ENCODE measurements at regions not wholly inside any gene's neighbourhood (a gene's known extent, or its start where the extent isn't known, plus 50 kb on each side); places are given as distances from the start of the nearest gene placed in this dataset.

DNA sequence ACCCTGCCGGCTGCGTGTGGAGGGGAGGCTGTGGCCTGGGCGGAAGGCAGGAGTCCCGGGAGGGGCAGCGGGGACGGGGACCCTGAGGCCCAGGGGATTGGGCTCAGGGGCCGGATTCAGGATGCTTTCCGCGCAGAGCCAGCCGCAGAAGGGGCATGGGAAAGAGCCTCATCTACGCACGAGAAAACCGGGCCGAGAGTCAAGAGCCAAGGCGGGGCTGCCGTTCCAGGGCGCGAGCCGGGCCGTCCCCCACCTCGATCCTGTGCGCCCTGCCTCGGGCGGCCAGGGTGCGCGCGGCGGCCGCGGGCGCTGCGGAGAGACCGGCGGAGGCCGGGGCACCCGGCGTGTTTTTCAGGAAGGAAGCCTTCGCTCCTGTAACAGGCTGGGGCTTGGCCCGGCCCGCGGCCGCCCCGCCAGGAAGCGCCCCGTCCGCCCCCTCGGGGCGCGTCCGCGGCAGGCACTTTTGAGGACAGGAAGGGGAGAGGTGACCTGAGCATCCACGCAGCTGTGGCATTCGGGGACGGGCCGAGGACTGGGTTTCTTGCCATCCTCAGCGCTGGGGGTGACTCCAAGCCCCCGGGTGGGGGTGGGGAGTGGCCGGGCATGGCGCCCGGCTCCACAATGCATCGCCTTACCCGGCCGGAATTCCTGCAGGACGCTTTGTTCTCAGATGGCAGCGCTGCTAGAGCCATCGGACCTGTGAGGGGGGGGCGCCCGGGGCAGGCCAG lies 62.3 kb upstream of the GATA2 start:
- H3K4me1 Mint-ChIP-seq, result peaks cover 12% of the 10 kb centered on the region
- H3K36me3 Mint-ChIP-seq (ENCODE audit: low read depth), result no peaks in the 10 kb centered on the region
- H3K27me3 Mint-ChIP-seq, result peaks cover 49% of the 10 kb centered on the region
- no peak overlapping the region for H3K27ac Mint-ChIP-seq
- no peaks in the 10 kb centered on the region for H3K9me3 Mint-ChIP-seq
- POLR2A ChIA-PET, result no interaction called here
- DNase-seq, result no peak
- no peak overlapping the region for H3K4me3 Mint-ChIP-seq
- CTCF ChIA-PET, result no interaction called here

DNA sequence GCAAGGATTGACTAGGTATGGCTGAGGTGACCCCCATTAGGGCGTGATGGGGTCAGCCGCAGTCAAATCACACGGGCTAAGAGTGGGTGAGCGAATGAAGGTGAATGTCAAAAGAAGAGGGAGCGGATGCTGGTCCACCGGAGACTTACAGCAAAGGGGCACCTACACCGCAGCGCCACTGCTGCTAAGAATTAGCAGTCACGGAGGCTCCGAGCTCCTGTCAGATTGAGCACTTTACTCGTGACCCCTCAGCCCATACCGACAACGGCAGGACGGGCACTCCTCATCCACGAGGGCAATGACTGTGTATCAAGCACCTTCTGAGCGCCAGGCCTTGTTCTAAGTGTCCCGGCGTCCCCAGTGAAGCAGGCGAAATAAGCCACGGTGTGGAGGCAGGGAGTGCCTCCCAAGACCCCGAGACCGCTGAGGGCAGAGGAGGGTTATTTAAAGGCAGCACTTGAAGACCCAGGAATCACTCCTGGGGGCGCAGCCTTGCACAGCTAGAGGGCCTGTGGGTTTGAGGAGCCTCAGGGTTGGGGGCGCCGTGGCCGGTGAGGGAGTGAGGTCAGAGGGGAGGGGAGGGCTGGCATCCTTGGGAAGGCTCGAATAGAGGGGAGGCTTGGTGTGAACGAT lies 61.6 kb upstream of the GATA2 start:
- Mint-ChIP-seq H3K27me3 (peaks cover 46% of the 10 kb centered on the region), H3K36me3 (ENCODE audit: low read depth) (no peaks in the 10 kb centered on the region), H3K4me3 (no peak overlapping the region), H3K9me3 (no peaks in the 10 kb centered on the region), H3K4me1 (peaks cover 7% of the 10 kb centered on the region), H3K27ac (no peak overlapping the region)
- ChIA-PET CTCF (no interaction called here), POLR2A (no interaction called here)
- DNase-seq, result no peak

DNA sequence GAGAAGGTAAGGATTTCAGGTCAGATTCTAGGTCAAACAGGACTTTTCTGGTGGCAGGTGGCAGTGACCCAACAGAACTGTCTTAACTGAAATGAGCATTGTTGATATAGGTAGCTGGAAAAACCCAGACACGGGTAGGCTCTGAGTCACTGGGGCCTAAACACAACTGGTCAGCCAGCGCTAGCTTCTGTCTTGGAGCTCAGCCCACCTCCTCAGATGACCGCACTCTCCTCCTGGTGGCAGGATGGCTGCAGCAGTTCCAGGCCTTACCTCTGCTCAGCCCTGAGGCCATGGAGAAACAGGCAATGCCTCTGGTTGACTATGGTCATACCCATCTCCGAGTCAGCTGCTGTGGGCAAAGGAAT lies 61.1 kb upstream of the GATA2 start:
- CTCF ChIA-PET, result no interaction called here
- DNase-seq, result no peak
- Mint-ChIP-seq H3K4me3 (no peak overlapping the region), H3K4me1 (peaks cover 4% of the 10 kb centered on the region), H3K9me3 (no peaks in the 10 kb centered on the region), H3K27ac (no peak overlapping the region), H3K27me3 (peaks cover 46% of the 10 kb centered on the region), H3K36me3 (ENCODE audit: low read depth) (no peaks in the 10 kb centered on the region)
- POLR2A ChIA-PET, result no interaction called here

DNA sequence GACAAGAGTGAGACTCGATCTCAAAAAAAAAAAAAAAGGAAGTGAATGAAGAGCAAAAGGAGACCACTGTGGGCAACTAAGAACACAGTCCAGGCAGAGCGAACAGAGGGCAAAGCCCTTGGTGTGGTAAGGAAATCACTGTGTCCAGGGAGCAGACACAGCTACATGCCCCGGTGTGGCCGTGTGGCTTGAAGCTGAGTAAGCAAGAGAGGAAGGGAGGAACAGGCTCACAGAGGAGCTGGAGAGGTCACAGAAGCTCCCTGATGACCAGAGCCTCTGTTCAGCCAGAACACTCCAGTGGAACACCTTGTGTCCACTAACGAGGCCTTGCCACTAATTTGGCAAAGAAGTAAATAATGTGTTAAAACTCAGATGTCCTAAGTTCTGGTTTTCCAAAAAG lies 60.6 kb upstream of the GATA2 start:
- Mint-ChIP-seq H3K4me3 (no peak overlapping the region), H3K4me1 (peaks cover 4% of the 10 kb centered on the region), H3K9me3 (no peaks in the 10 kb centered on the region), H3K27me3 (peaks cover 46% of the 10 kb centered on the region), H3K36me3 (ENCODE audit: low read depth) (no peaks in the 10 kb centered on the region), H3K27ac (no peak overlapping the region)
- ChIA-PET POLR2A (no interaction called here), CTCF (no interaction called here)
- no peak for DNase-seq

DNA sequence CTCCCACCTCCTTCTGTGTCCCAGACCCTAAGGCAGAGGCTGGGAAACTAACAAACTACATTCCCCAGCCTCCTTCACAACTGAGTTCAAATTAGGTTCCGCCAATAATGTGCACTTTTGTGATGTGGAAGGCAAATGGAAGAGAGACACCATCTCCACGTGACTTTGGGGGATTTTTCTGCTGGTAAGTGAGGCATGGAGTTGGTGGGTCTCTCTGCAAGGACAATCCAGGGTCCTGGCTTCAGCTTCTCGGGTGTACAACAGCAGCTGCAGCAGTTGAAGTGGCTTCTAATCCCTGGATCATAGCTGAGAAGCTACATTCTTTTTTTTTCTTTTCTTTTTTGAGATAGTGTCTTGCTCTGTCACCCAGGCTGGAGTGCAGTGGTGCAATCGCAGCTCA lies 58.9 kb upstream of the GATA2 start:
- Mint-ChIP-seq H3K4me1 (peaks cover 4% of the 10 kb centered on the region), H3K27me3 (peaks cover 41% of the 10 kb centered on the region), H3K36me3 (ENCODE audit: low read depth) (no peaks in the 10 kb centered on the region), H3K9me3 (no peaks in the 10 kb centered on the region), H3K27ac (no peak overlapping the region), H3K4me3 (no peak overlapping the region)
- no peak for DNase-seq
- ChIA-PET POLR2A (no interaction called here), CTCF (no interaction called here)

DNA sequence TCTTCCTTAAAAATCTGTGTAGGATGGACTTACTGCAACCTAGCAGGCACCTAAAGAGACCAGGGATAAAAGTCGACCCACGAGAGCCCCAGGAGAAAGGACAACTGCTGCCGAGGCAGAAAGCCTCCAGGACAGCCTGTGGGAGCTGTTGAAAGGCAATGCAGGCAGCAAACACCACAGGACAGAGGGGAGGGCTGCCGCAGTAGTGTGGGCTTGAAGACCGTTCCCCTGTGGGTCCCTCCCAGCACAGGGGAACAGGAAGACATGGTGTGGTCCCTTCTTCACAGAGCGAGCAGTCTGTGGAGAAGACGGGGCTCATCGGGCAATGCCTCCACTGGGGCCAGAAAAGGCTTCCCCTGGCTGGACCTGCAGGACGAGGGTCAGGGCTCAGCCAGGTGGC lies 58.5 kb upstream of the GATA2 start:
- Mint-ChIP-seq H3K4me1 (peaks cover 2% of the 10 kb centered on the region), H3K36me3 (ENCODE audit: low read depth) (no peaks in the 10 kb centered on the region), H3K27ac (no peak overlapping the region), H3K4me3 (no peak overlapping the region), H3K27me3 (peaks cover 38% of the 10 kb centered on the region), H3K9me3 (no peaks in the 10 kb centered on the region)
- CTCF ChIA-PET, result interaction anchor here (0.6 kb wide), 1 partner anchor 31 kb away, joined by 3 read pairs; no protein-coding TSS in a partner anchor
- POLR2A ChIA-PET, result no interaction called here
- no peak for DNase-seq

DNA sequence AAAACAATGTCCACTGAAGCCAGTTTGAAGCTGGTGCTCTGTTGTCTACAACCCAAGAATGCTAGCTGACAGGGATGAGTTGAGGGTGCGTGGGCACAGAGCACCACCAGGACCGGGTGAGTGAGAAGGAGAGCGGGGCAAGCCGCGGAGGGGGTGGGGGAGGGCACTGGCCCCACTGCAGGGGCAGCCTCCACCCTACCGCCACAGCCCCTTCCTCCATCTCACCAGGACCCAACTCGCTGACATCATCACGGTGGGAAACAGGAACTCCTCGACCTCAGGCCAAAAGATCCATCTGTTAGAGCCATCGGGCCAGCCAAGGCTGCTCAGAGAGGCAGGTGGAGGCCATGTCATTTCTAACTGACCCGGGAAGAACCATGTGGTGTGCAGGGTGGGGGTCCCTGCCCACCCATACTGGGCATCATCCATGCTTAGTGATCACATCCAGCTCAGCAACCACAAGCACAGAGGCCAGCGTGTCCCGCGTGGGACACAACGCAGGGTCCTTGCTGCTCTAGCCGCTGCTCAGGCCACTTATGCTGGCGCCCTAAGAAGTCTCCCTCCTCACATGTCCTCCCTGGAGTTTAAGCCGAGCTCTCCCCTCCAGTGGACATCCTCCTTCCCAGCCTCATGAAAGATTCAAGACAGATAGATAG lies 57.6 kb upstream of the GATA2 start:
- no peak for DNase-seq
- Mint-ChIP-seq H3K27me3 (peaks cover 34% of the 10 kb centered on the region), H3K4me1 (peaks cover 2% of the 10 kb centered on the region), H3K4me3 (no peak overlapping the region), H3K9me3 (no peaks in the 10 kb centered on the region), H3K36me3 (ENCODE audit: low read depth) (no peaks in the 10 kb centered on the region), H3K27ac (no peak overlapping the region)
- ChIA-PET POLR2A (no interaction called here), CTCF (interaction anchor here (0.6 kb wide), 1 partner anchor 31 kb away, joined by 3 read pairs; no protein-coding TSS in a partner anchor)

DNA sequence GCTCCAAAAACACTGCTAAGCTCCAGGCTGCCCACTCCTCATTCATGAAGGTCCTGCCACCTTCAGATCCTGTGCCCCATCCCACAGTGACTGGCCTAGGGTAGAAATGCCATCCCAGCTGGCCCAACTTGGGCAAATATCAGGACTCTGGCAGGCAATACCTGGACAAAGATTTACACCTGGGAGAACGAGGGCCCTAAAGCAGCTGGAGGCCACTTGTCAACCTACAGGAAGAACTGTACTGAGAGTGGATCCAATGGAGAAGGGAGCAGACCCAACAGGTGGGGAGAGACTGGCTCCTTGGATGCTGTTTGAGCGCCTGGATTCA lies 57.1 kb upstream of the GATA2 start:
- H3K36me3 Mint-ChIP-seq (ENCODE audit: low read depth), result no peaks in the 10 kb centered on the region
- peaks cover 34% of the 10 kb centered on the region for H3K27me3 Mint-ChIP-seq
- DNase-seq, result no peak
- POLR2A ChIA-PET, result no interaction called here
- peaks cover 2% of the 10 kb centered on the region for H3K4me1 Mint-ChIP-seq
- H3K4me3 Mint-ChIP-seq, result no peak overlapping the region
- CTCF ChIA-PET, result no interaction called here
- H3K27ac Mint-ChIP-seq, result no peak overlapping the region
- H3K9me3 Mint-ChIP-seq, result no peaks in the 10 kb centered on the region

DNA sequence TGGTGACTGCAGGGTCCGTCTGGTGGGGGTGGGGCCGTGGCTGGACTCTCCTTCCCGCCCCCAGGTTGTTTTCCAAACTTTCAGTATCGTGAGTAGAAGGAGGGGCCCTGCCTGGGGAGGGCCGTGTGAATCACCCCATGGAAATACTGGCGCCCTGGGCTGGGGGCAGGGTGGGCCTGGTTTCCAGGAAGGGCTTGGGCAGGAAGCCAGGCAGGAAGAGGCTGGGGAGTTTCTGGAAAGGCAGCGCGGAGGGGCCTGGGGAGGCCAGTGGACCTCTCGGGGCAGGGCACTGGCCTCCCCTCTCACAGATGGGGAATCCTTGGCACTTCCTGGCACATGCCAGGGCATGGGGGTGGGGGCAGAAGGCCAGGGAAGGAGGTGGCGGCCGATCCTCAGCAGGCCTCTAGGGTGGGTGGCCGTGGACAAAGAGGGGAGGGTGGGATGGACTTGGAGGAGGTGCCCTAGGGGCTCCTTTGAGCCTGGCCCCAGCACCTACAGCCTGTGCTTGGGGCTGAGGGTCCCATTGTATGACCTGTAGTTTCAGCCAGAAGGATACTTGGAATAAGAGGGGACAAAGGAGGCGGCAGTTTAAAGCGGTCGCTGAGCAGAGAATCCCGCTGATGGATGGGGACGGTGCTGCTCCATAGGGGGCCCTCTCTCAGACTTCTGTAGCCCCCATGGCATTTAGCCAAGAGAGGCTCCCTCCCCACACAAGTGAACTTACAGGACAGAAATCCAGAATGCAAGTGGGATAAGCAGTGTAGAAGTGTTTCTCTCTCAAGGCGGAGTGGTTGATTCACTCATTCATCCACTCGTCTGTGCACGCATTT lies 56.5 kb upstream of the GATA2 start:
- Mint-ChIP-seq H3K36me3 (ENCODE audit: low read depth) (no peaks in the 10 kb centered on the region), H3K27me3 (peaks cover 28% of the 10 kb centered on the region), H3K9me3 (no peaks in the 10 kb centered on the region), H3K4me1 (peaks cover under 1% of the 10 kb centered on the region), H3K4me3 (no peak overlapping the region), H3K27ac (no peak overlapping the region)
- DNase-seq, result no peak
- CTCF ChIA-PET, result no interaction called here
- POLR2A ChIA-PET, result no interaction called here

DNA sequence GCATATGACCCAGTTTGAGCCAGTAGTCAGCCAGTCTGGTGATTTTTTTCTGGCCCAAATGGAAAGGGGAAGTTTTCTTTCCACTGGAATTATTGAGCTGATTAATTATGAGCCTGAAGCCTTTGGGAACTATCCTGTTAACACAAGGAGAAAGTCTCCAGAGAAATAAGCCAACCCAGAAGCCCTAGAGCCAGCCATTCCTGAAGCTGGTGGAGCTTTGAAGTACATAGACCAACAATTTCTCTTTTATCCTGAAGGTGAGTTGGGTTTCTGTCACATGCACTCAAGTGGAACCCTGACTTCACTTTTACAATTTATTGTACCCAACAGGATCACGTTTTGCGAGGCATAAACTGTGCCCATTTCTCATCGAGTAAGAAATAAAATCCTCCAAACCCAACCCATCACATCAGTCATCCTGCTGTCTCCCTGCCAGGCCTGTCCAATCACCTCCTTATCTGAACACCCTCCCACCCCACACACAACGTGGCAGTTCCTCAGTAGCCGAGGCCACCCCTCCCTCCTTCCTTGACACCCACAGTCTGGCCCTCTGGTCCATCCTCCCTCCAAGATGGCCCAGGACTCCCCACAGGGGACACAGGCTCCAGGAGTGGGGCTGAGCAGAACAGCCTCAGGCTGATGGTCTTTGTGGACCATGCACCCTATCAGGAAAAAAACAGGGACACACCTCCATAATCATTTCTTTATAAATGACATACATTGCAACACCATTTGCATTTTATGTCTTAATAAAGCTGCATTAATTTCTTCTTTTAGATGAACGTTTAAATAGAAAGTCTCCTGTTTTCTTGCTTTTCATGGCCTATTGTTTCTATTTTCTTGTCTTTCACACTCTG lies 55.7 kb upstream of the GATA2 start:
- H3K9me3 Mint-ChIP-seq, result no peaks in the 10 kb centered on the region
- ChIA-PET POLR2A (no interaction called here), CTCF (no interaction called here)
- H3K27ac Mint-ChIP-seq, result no peak overlapping the region
- H3K4me3 Mint-ChIP-seq, result no peak overlapping the region
- peaks cover 20% of the 10 kb centered on the region for H3K27me3 Mint-ChIP-seq
- H3K36me3 Mint-ChIP-seq (ENCODE audit: low read depth), result no peaks in the 10 kb centered on the region
- H3K4me1 Mint-ChIP-seq, result no peaks in the 10 kb centered on the region
- no peak for DNase-seq

DNA sequence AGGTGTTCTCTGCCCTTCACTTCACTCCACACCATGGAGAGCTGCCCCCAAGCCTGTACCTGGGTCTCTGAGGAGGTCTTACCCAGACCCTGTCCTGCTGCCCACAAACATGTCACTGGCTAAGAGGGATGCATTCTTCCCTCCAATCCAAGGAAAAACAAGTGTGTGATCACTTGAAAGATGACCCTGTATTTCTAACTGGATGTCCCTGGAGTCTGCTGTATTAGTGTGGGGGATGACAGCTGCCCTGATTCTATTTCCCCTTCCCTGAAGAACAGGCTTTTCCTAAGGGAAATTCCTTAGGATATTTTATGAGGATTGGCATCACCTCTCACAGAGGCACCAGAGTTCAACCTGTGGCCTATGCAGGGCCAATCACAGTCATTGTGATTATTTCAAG lies 55.0 kb upstream of the GATA2 start:
- CTCF ChIA-PET, result interaction anchor here (1.5 kb wide), 1 partner anchor 29 kb away, joined by 3 read pairs; no protein-coding TSS in a partner anchor
- Mint-ChIP-seq H3K4me1 (no peaks in the 10 kb centered on the region), H3K36me3 (ENCODE audit: low read depth) (no peaks in the 10 kb centered on the region), H3K9me3 (peaks cover 3% of the 10 kb centered on the region), H3K27ac (no peak overlapping the region), H3K27me3 (peaks cover 21% of the 10 kb centered on the region), H3K4me3 (no peak overlapping the region)
- POLR2A ChIA-PET, result no interaction called here
- no peak for DNase-seq

DNA sequence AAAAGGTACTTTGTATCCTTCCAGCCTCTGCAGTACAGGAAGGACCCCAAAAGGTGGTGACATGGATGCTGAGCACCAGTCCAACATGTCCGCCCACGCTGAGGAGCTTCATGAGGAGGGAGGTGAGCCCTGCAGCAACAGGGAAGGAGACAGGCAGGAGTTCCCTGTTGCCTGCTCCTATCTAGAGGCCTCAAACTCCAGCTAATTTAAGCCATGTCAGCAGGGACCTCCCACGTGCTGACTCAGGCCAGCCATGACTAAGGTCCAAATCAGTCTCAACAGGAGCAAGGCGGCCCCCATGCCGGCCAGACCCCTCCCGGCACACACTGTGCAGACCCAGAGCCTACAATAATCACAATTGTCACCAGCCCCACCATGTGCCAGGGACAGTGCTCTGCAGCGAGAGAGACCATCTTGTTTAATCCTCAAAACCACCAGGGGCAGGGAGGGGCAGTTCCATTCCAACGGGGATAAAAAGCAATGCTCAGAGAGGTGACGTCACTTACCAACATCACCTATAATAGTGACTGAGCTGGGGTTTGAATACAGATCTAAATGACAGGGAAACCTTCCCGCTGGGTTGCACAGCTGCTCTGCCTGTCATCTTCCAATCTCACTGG lies 54.5 kb upstream of the GATA2 start:
- POLR2A ChIA-PET, result no interaction called here
- Mint-ChIP-seq H3K27ac (no peak overlapping the region), H3K36me3 (ENCODE audit: low read depth) (no peaks in the 10 kb centered on the region), H3K9me3 (peaks cover 3% of the 10 kb centered on the region), H3K4me1 (no peaks in the 10 kb centered on the region), H3K4me3 (no peak overlapping the region), H3K27me3 (peaks cover 21% of the 10 kb centered on the region)
- CTCF ChIA-PET, result interaction anchor here (1.3 to 1.5 kb wide), 3 partner anchors 10 to 71 kb away, joined by 3 read pairs; no protein-coding TSS in a partner anchor
- DNase-seq, result no peak

All from activated CD4-positive, alpha-beta T cell treated with anti-CD3 and anti-CD28 coated beads, Interleukin-2, amount 10 ng/mL, durations not matched to agents 7 days and 5 days (primary cell).